RWPE1 (cell line): ENCODE measurements at regions not wholly inside any gene's neighbourhood (a gene's known extent, or its start where the extent isn't known, plus 50 kb on each side); places are given as distances from the start of the nearest gene placed in this dataset.

Experiments
- CTCF ChIA-PET: fragments of 350-600 bp; sonication (Branson Sonifier 250); formaldehyde crosslinking; extraction: SDS; loops from one replicate; lab custom pipeline; 2021; lab: Yijun Ruan, JAX
- POLR2A ChIA-PET: fragments of 400-600 bp; formaldehyde crosslinking; extraction: SDS; loops from one replicate; lab custom pipeline; 2020; ENCODE audit warnings: antibody characterized with exemption; ENCODE audit not compliant: low non-redundant PET; lab: Yijun Ruan, JAX
- DNase-seq: peaks from one replicate; pipeline ENCODE4 v3.0.0; 2012; ENCODE audit warnings: low spot score
- H3K27ac ChIP-seq: fragments of 450-650 bp; 2 replicates; pipeline ENCODE4 v1.5.1; 2017
- CTCF ChIP-seq: fragments of 450-650 bp; conservative IDR thresholded peaks from 2 replicates; pipeline ENCODE4 v1.5.1; 2017; ENCODE audit warnings: low read depth, mild to moderate bottlenecking

DNA sequence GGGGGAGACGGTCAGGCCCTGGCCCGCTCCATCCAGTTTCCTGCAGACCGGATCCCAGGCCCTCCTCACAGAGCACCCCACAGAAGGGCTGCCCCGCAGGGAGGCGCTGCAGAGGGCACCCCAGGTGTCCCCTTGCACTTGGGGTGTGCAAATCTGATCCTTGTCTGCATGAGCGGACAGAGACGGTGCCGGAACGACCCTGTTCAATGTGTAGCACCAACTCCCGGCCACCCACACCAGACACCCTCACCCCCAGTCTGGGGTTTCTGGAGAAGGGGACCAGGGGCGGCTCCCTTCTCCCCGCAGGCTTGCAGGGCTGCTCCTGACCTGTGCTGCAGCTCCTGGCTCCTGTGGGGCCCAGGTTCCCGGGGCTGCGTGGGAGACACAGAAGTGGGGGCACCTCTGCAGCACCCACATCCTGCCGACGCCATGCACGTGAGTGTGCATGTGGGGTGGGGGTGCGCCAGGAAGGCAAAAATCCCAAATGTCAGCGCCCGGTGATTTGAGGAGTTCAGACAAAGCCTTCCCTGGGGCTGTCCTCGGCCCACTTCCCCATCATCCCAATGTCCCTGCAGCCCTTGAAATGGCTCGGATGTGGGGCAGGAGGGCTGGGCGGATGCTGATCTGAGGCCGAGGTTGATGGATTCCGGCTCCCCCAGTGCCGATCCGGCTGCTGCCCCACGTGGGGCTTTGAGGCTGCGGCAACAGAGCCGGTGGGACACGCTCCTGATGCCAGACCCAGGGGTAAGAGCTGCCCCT, 85.3 kb upstream of the BHLHE23 start:
- DNase-seq = no peak
- no peak for TF ChIP-seq CTCF
- ChIA-PET CTCF (interaction anchor here (0.6 to 1.0 kb wide), 2 partner anchors 123 to 132 kb away, joined by 3 read pairs; no protein-coding TSS in a partner anchor), POLR2A (no interaction called here)
- no peak overlapping the region for H3K27ac ChIP-seq

GRCh38 chr20:63090682-63091571, 84.2 kb upstream of the BHLHE23 start:
- no peak overlapping the region for H3K27ac ChIP-seq
- ChIA-PET POLR2A (no interaction called here), CTCF (no interaction called here)
- no peak for DNase-seq
- no peak for TF ChIP-seq CTCF

DNA sequence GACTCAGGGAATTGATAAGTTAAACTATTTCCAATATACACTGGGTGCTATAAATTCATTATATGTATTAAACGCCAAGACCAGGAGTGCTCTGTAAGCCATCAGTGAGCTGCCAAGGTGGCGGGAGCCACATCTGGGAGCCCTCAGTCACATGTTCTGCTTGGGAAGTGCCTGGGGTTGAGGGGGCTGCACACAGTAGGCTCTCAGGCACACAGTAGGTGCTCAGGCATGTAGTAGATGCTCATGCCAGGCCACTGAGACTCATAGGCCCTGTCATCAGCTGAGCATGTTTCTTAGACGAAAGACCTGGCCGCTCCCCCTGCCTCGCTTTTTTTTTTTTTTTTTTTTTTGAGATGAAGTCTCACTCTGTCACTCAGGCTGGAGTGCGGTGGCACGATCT, 83.3 kb upstream of the BHLHE23 start:
- CTCF ChIA-PET = interaction anchor here (1.4 kb wide), 1 partner anchor 33 kb away, joined by 3 read pairs; no protein-coding TSS in a partner anchor
- H3K27ac ChIP-seq = no peak overlapping the region
- no peak for TF ChIP-seq CTCF
- POLR2A ChIA-PET = no interaction called here
- no peak for DNase-seq

DNA sequence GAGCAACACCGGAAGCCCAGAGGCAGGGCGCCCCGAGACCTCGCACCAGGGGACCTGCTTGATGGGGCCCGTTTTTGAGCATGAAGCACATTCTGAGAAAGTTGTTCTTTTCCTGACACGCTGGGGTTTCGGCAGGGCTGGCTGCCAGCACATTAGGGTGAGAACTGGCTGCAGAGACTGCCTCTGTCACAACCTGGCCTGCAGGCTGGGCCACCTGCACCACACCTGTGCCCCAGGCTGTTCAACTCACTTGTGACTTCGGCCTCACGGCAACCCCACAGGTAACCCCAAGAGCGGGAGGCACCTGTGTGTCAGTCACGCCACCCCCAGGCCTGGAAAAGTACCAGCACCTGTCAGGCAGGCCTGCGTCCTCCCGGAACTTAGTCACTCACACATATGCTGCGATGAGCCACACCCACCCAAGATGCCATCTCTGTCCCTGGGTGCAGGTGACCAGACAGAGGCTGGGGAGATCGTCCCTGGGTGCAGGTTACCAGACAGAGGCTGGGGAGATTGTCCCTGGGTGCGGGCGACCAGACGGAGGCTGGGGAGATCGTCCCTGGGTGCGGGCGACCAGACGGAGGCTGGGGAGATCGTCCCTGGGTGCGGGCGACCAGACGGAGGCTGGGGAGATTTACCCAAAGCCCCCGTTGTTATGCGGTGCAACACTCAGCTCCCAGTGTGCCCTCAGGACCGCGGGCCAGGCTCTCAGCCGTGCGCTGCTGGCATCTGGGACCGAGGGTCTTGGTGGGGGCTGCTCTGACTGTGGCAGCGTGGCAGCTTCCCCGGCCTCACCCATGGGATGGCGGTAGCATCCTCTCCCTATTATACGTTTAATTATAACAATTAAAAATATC, 82.5 kb upstream of the BHLHE23 start:
- CTCF ChIA-PET = interaction anchor here (1.4 kb wide), 1 partner anchor 32 kb away, joined by 3 read pairs; no protein-coding TSS in a partner anchor
- no peak for TF ChIP-seq CTCF
- H3K27ac ChIP-seq = no peak overlapping the region
- POLR2A ChIA-PET = no interaction called here
- DNase-seq = no peak

DNA sequence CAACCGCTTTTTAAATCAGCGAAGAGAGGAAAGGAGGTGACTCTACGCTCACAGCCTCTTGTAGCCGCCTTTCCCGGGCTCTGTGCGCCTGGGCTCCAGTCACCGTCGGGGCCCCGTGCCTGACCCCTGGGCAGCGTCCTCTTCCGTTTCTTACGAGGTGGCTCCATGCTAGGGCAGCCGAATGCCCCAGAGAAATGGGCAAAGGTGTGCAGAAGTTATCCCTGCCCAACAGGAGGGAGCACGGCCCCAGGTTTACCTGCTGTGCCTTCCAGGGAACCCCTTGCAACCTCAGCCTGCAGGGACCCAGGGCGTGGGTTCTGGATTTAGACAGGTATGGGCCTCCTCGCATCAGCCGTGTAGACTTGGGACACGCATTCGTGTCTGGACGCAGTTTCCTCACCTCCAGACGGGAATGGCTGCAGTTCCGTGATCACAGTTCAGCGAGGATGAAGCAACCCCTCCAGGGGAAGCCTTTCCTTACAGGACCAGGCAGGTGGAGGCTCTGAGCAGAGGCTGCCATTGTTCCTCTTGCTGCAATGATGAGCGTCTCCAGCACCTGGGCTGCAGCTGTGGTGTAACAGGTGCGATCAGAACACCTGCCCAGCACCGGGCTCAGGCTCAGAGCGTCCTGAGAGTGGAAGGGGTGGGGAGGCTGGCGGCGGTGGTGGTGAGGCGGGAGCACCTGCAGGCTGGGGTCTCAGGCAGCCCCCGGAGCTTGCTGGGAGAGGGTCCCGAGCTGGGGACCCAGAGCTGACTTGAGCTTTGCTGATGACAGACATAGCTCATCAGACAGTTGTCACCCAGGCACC, 81.3 kb upstream of the BHLHE23 start:
- DNase-seq = no peak
- POLR2A ChIA-PET = no interaction called here
- H3K27ac ChIP-seq = no peak overlapping the region
- TF ChIP-seq CTCF = no peak
- CTCF ChIA-PET = no interaction called here
